Activated CD8-positive, alpha-beta T cell treated with anti-CD3 and anti-CD28 coated beads for 36 hours (primary cell): ENCODE measurements at regions not wholly inside any gene's neighbourhood (a gene's known extent, or its start where the extent isn't known, plus 50 kb on each side); places are given as distances from the start of the nearest gene placed in this dataset.
A peak's percentile ranks its signal among the peaks of the same experiment; 100 is the strongest.

Source experiments
- ATAC-seq: fragments of 200-7000 bp; cut with Tn5 transposase; one replicate; pipeline ENCODE4 v1.10.0; 2021; ENCODE audit warnings: mild to moderate bottlenecking, moderate library complexity
- CTCF ChIA-PET: fragments of 350-600 bp; sonication (Branson Sonifier 250); formaldehyde crosslinking; loops from one replicate; lab custom pipeline; 2021; ENCODE audit warnings: antibody characterized with exemption; lab: Charles Lee
- POLR2A ChIA-PET: fragments of 350-600 bp; sonication (Branson Sonifier 250); formaldehyde crosslinking; loops from one replicate; lab custom pipeline; 2021; ENCODE audit warnings: antibody characterized with exemption; lab: Charles Lee
- DNase-seq: peaks from one replicate; pipeline ENCODE4 v3.0.0-alpha.2; 2020
- H3K27ac Mint-ChIP-seq: one replicate; pipeline ENCODE4 v1.8.0; 2021; ENCODE audit warnings: mild to moderate bottlenecking, mixed read lengths
- H3K27me3 Mint-ChIP-seq: one replicate; pipeline ENCODE4 v1.8.0; 2021; ENCODE audit warnings: mixed read lengths
- H3K36me3 Mint-ChIP-seq: one replicate; pipeline ENCODE4 v1.8.0; 2021; ENCODE audit warnings: low read depth, mixed read lengths
- H3K4me1 Mint-ChIP-seq: one replicate; pipeline ENCODE4 v1.8.0; 2021; ENCODE audit warnings: low read depth, mixed read lengths
- H3K4me3 Mint-ChIP-seq: one replicate; pipeline ENCODE4 v1.8.0; 2021; ENCODE audit warnings: mild to moderate bottlenecking, moderate library complexity, mixed read lengths
- H3K9me3 Mint-ChIP-seq: one replicate; pipeline ENCODE4 v1.8.0; 2021; ENCODE audit warnings: mixed read lengths
- intact Hi-C: fragments of 100-400 bp; cut with micrococcal nuclease; formaldehyde crosslinking; loops from one replicate; pipeline ENCODE4 v1.10.0; 2022
- TF ChIP-seq, protein P1 (sequence below): fragments of 200-600 bp; IDR thresholded peaks from one replicate; pipeline ENCODE4 v1.8.0; 2022; ENCODE audit warnings: antibody characterized with exemption, mild to moderate bottlenecking

DNA sequence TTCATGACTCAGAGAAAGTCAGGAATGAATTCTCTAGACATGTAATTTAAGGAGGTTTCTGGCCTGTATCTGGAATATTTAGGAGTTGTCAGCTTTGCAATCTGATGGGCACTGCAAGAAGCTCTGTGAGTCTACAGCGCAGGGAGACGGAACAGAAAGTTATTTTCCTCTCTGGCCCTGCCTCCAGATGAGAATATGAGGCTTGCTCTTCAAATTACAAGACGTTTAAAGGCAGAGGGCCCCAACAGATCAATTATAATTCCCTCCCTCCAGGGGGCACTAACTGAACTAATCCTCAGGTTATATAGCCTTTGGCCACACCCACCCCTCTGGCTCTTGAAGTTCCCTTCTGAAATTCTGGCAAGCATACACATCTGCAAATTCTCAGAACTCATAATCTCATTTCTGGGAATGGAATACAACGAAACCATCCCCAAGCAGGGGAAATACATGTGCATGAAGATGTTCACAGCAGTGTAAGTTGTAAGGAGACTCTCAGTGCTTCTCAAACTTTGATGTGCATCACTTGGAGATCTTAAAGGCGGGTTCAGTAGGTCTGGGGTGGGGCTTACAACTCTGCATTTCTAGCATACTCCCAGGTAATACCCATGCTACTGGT, 307.6 kb downstream of the CWC27 start:
- intact Hi-C loops: loop anchor here (2.0 kb wide), 1 partner anchor 406 kb away; no protein-coding TSS in a partner anchor
- Mint-ChIP-seq H3K4me1 (peaks cover 10% of the 10 kb centered on the region), H3K36me3 (no peaks in the 10 kb centered on the region), H3K27ac (no peak overlapping the region), H3K9me3 (no peaks in the 10 kb centered on the region), H3K4me3 (no peak overlapping the region), H3K27me3 (peaks cover 2% of the 10 kb centered on the region)
- TF ChIP-seq, protein P1, sequence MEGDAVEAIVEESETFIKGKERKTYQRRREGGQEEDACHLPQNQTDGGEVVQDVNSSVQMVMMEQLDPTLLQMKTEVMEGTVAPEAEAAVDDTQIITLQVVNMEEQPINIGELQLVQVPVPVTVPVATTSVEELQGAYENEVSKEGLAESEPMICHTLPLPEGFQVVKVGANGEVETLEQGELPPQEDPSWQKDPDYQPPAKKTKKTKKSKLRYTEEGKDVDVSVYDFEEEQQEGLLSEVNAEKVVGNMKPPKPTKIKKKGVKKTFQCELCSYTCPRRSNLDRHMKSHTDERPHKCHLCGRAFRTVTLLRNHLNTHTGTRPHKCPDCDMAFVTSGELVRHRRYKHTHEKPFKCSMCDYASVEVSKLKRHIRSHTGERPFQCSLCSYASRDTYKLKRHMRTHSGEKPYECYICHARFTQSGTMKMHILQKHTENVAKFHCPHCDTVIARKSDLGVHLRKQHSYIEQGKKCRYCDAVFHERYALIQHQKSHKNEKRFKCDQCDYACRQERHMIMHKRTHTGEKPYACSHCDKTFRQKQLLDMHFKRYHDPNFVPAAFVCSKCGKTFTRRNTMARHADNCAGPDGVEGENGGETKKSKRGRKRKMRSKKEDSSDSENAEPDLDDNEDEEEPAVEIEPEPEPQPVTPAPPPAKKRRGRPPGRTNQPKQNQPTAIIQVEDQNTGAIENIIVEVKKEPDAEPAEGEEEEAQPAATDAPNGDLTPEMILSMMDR: peak; percentile 21
- CTCF ChIA-PET: interaction anchor here (0.7 to 2.3 kb wide), 8 partner anchors 8 to 441 kb away, joined by 3 to 15 read pairs (median 3); no protein-coding TSS in a partner anchor
- DNase-seq (peak; percentile 90), ATAC-seq (peak; percentile 99)
- POLR2A ChIA-PET: interaction anchor here (0.7 kb wide), 1 partner anchor 405 kb away, joined by 3 read pairs; the partner anchor contains the start of gene ADAMTS6

DNA sequence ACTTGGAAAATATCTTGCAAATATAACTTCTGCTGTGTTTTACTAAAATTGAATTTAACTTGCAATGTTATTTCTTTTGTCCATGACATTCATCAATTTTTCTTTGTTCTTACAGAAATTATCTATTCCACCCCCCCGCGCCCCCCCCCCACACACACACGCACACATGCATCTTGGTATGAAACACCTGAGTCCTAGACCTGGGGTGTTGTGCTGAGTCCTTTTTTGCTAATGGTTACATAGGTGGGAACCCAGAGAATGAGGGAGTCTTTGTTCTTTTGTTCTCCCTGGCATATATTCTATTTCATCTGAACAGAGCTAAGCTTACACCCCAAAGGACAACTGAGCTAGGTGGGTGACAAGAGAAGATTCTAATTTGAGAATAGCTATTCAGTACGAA, 308.9 kb downstream of the CWC27 start:
- Mint-ChIP-seq H3K4me1 (peaks cover 10% of the 10 kb centered on the region), H3K4me3 (no peak overlapping the region)
- CTCF ChIA-PET: interaction anchor here (0.7 to 2.3 kb wide), 2 partner anchors 259 to 406 kb away, joined by 3 to 15 read pairs; no protein-coding TSS in a partner anchor

DNA sequence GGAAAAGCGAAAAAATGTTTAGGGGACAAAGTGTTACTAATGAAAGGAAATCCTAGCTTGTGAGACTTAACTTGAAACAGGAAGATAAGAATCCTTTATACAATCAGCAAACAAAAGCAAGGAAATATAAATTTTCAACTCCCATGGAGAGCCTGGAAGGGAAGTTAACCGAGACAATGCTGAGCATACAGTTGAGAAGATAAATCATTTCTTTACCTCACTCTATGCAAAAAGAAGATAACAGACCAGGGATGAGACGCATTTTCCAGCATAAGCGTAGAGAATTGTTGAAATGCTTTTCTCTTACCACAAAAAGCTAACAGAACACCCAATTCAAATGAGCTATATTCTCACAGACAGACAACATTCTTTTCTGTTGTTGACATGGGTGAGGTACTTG, 309.6 kb downstream of the CWC27 start:
- intact Hi-C loops: no loop called here
- DNase-seq: no peak
- Mint-ChIP-seq H3K4me1 (peaks cover 10% of the 10 kb centered on the region), H3K4me3 (no peak overlapping the region), H3K27me3 (peaks cover 2% of the 10 kb centered on the region), H3K27ac (no peak overlapping the region), H3K36me3 (no peaks in the 10 kb centered on the region), H3K9me3 (no peaks in the 10 kb centered on the region)
- CTCF ChIA-PET: interaction anchor here (0.6 to 1.4 kb wide), 3 partner anchors 260 to 404 kb away, joined by 3 to 4 read pairs (median 3); partner anchors contain the start of gene ADAMTS6
- ATAC-seq: no peak
- TF ChIP-seq, protein P1: no peak
- POLR2A ChIA-PET: no interaction called here

More for the DNA sequence above, 308.9 kb downstream of the CWC27 start:
- POLR2A ChIA-PET: no interaction called here
- no peaks in the 10 kb centered on the region for H3K9me3 Mint-ChIP-seq
- H3K27ac Mint-ChIP-seq: no peak overlapping the region
- ATAC-seq (no peak), DNase-seq (no peak)
- TF ChIP-seq, protein P1: no peak
- H3K27me3 Mint-ChIP-seq: peaks cover 2% of the 10 kb centered on the region
- H3K36me3 Mint-ChIP-seq: no peaks in the 10 kb centered on the region
- intact Hi-C loops: loop anchor here (2.0 kb wide), 1 partner anchor 405 kb away; no protein-coding TSS in a partner anchor

DNA sequence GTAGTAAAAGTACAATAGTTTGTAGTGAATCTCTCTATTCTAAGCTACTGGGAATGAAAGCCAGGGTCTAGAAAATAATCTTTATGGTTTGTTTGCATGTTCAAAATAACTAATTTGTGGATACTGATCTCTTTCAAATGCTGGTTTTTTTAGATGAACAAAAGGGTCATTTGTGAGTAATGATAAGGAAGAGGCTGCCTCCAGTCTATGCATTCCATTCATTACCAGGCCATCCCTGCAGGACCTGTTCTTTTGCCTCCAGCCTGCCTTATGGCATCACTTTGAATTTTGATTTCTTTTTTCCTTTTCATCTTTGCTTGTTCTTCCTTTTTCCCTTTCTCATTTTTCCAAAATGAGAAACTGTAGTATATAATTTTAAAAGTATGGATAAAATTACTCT, 312.3 kb downstream of the CWC27 start:
- ATAC-seq (no peak), DNase-seq (no peak)
- Mint-ChIP-seq H3K4me3 (no peak overlapping the region), H3K36me3 (no peaks in the 10 kb centered on the region), H3K9me3 (no peaks in the 10 kb centered on the region), H3K27me3 (peaks cover 2% of the 10 kb centered on the region), H3K4me1 (peaks cover 10% of the 10 kb centered on the region), H3K27ac (no peak overlapping the region)
- POLR2A ChIA-PET: no interaction called here
- intact Hi-C loops: no loop called here
- TF ChIP-seq, protein P1: no peak
- CTCF ChIA-PET: interaction anchor here (1.0 to 1.1 kb wide), 2 partner anchors 11 to 403 kb away, joined by 5 read pairs; no protein-coding TSS in a partner anchor
